CD14-positive monocyte (primary cell): ENCODE measurements at regions not wholly inside any gene's neighbourhood (a gene's known extent, or its start where the extent isn't known, plus 50 kb on each side); places are given as distances from the start of the nearest gene placed in this dataset.

ENCODE experiments used
- DNase-seq, 3 donors: peaks; one replicate each; pipeline ENCODE4 v3.0.0-alpha.2; 2011 to 2022
- H2AFZ ChIP-seq: 2 replicates; pipeline ENCODE4 v1.6.0; 2012; ENCODE audit warnings: mild to moderate bottlenecking, low read depth, low read length, inconsistent platforms; ENCODE audit not compliant: insufficient read depth, poor library complexity, severe bottlenecking
- H3K27ac ChIP-seq, 2 donors: 1 replicate in 1 of 2; 2 replicates in 1 of 2; pipeline ENCODE4 v1.5.1; 2012 to 2013; ENCODE audit warnings: low read length in 2 of 2, control low read depth in 1 of 2, inconsistent platforms in 1 of 2, low read depth in 1 of 2, mild to moderate bottlenecking in 1 of 2
- H3K27me3 ChIP-seq, 2 donors: one replicate each; pipeline versions ENCODE4 v1.6.0 to v1.6.1; 2011 to 2013; ENCODE audit warnings: low read length in 2 of 2; ENCODE audit not compliant: control insufficient read depth in 2 of 2, insufficient read depth in 2 of 2
- H3K36me3 ChIP-seq, 2 donors: replicated peaks in 1 of 2; 1 replicate in 1 of 2; 2 replicates in 1 of 2; pipeline versions ENCODE4 v1.5.1 to v1.6.1; 2012 to 2013; ENCODE audit warnings: low read length in 2 of 2, control low read depth in 1 of 2, inconsistent platforms in 1 of 2, mild to moderate bottlenecking in 1 of 2; ENCODE audit not compliant: insufficient read depth in 2 of 2, control insufficient read depth in 1 of 2
- H3K4me1 ChIP-seq, 2 donors: 1 replicate in 1 of 2; 2 replicates in 1 of 2; pipeline versions ENCODE4 v1.5.1 to v1.6.1; 2012 to 2013; ENCODE audit warnings: low read length in 2 of 2, control low read depth in 1 of 2, inconsistent platforms in 1 of 2, mild to moderate bottlenecking in 1 of 2, moderate library complexity in 1 of 2; ENCODE audit not compliant: insufficient read depth in 2 of 2, control insufficient read depth in 1 of 2
- H3K4me2 ChIP-seq: replicated peaks from 2 replicates; pipeline ENCODE3; 2012; ENCODE audit warnings: low read length, moderate library complexity, mild to moderate bottlenecking; ENCODE audit not compliant: poor library complexity, severe bottlenecking; ENCODE audit errors: extremely low read depth
- H3K4me3 ChIP-seq, 3 experiments: fragments of 200-600 bp in 1 of 3; sonication (generic) in 1 of 3; replicated peaks in 1 of 3; 1 replicate in 2 of 3; 2 replicates in 1 of 3; pipeline ENCODE4 v1.5.1; 2011 to 2013; ENCODE audit warnings: low read length in 3 of 3, mild to moderate bottlenecking in 3 of 3, control low read depth in 2 of 3, low read depth in 2 of 3, inconsistent platforms in 1 of 3, moderate library complexity in 1 of 3
- H3K79me2 ChIP-seq: 2 replicates; pipeline ENCODE4 v1.6.0; 2012; ENCODE audit warnings: mild to moderate bottlenecking, control low read depth, inconsistent platforms, low read length, moderate library complexity; ENCODE audit not compliant: insufficient read depth
- H3K9ac ChIP-seq: 2 replicates; pipeline ENCODE4 v1.6.0; 2017; ENCODE audit warnings: low read length, mild to moderate bottlenecking; ENCODE audit not compliant: insufficient read depth, poor library complexity, severe bottlenecking
- H3K9me3 ChIP-seq, 2 donors: replicated peaks in 1 of 2; 1 replicate in 1 of 2; 2 replicates in 1 of 2; pipeline versions ENCODE4 v1.5.1 to v1.6.1; 2012 to 2013; ENCODE audit warnings: low read length in 2 of 2, control low read depth in 1 of 2; ENCODE audit not compliant: control insufficient read depth in 1 of 2, insufficient read depth in 1 of 2
- H4K20me1 ChIP-seq: 2 replicates; pipeline ENCODE4 v1.6.0; 2012; ENCODE audit warnings: mild to moderate bottlenecking, low read length, control low read depth, moderate library complexity; ENCODE audit not compliant: insufficient read depth
- H3K27ac Mint-ChIP-seq, 7 donors: one replicate each; pipeline ENCODE4 v1.8.0; 2020; ENCODE audit warnings: mild to moderate bottlenecking in 7 of 7, mixed read lengths in 7 of 7, moderate library complexity in 6 of 7, inconsistent platforms in 2 of 7
- H3K27me3 Mint-ChIP-seq, 3 donors: one replicate each; pipeline ENCODE4 v1.8.0; 2021 to 2022; ENCODE audit warnings: low read depth in 3 of 3, mild to moderate bottlenecking in 3 of 3, mixed read lengths in 3 of 3, moderate library complexity in 3 of 3, inconsistent platforms in 1 of 3
- H3K36me3 Mint-ChIP-seq, 2 donors: one replicate each; pipeline ENCODE4 v1.8.0; 2020; ENCODE audit warnings: mixed read lengths in 2 of 2, inconsistent platforms in 1 of 2, mild to moderate bottlenecking in 1 of 2
- H3K4me1 Mint-ChIP-seq: one replicate; pipeline ENCODE4 v1.8.0; 2020; ENCODE audit warnings: mild to moderate bottlenecking, mixed read lengths
- H3K4me3 Mint-ChIP-seq, 2 donors: one replicate each; pipeline ENCODE4 v1.8.0; 2020; ENCODE audit warnings: mild to moderate bottlenecking in 2 of 2, mixed read lengths in 2 of 2, moderate library complexity in 1 of 2
- H3K9me3 Mint-ChIP-seq, 7 donors: one replicate each; pipeline ENCODE4 v1.8.0; 2020 to 2022; ENCODE audit warnings: mixed read lengths in 7 of 7, mild to moderate bottlenecking in 6 of 7, moderate library complexity in 6 of 7, inconsistent platforms in 2 of 7
- WGBS: methylation state at CpG from one replicate; pipeline ENCODE4 v1.1.5; 2013; ENCODE audit warnings: missing lambda C conversion rate; ENCODE audit not compliant: insufficient coverage; 5-methylcytosine and 5-hydroxymethylcytosine counted together
- intact Hi-C, 2 donors: fragments of 100-400 bp; cut with micrococcal nuclease; formaldehyde crosslinking; loops; one replicate each; pipeline versions ENCODE4 v1.15.0 to v1.15.1; 2023
- TF ChIP-seq, protein P1 (sequence below): fragments of 200-600 bp; IDR thresholded peaks from one replicate; pipeline ENCODE4 v1.8.0; 2022; ENCODE audit warnings: antibody characterized with exemption, mild to moderate bottlenecking

DNA sequence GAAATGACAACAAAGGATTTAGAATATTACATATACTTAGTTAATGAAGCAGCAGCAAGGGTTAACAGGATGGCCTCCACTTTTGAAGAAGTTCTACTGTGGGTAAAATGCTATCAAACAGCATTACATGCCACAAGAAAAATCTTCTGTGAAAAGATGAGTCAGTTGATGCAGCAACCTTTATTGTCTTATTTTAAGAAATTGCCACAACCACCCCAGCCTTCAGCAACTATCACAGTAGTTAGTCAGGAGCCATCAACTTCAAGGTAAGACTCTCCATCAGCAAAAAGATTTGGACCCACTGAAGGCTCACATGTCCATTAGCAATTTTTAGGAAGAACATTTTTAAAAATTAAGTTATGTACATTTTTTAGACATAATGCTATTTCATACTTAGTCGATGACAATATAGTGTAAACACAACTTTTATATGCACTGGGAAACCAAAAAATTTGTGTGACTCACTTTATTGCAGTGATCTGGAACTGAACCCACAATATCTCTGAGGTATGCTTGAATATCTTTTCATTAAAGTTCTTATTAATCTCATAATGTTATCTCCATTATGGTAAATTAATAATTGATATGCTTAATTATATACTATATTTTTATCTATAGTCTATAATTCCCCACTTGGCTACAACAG, 81.2 kb downstream of the SPCS3 start:
- H3K4me2 ChIP-seq, result no peak overlapping the region
- intact Hi-C loops, result no loop called here
- no CpG with 5 or more reads among the region's 1 CpG for WGBS

DNA sequence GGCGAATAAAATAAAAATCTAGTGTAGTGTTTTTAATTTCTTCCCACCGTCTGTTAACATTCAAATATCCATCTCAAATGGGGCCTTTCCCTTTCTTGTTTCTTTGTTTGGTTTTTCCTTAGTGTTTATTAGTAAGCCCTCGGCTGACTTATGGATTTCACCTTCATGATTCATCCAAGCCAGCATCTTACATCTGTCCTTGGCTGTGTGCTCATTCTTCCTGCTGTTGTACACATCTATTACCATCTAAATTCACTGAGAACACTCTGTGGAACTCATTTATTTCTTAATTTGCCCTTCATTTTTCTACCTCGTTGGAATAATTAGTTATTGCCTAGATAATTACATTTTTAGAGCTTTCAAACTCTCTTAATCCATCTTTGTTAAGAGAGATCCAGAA, 84.9 kb downstream of the SPCS3 start:
- Mint-ChIP-seq H3K27ac (no peak overlapping the region), H3K4me1 (no peaks in the 10 kb centered on the region), H3K4me3 (no peak overlapping the region), H3K27me3 (no peaks in the 10 kb centered on the region), H3K9me3 (peaks cover 0 to 2% (median 0%) of the 10 kb centered on the region in 7 donors), H3K36me3 (no peaks in the 10 kb centered on the region)
- Histone ChIP-seq H3K4me1 (no peaks in the 10 kb centered on the region), H3K79me2 (no peaks in the 10 kb centered on the region), H3K9ac (no peak overlapping the region), H3K27ac (no peak overlapping the region), H4K20me1 (no peaks in the 10 kb centered on the region), H3K9me3 (no peaks in the 10 kb centered on the region), H3K36me3 (no peaks in the 10 kb centered on the region), H3K4me3 (no peak overlapping the region), H3K27me3 (no peaks in the 10 kb centered on the region), H3K4me2 (no peak overlapping the region), H2AFZ (no peak overlapping the region)
- WGBS, result no CpG with 5 or more reads among the region's 4 CpGs
- intact Hi-C loops, result no loop called here
- TF ChIP-seq, protein P1, sequence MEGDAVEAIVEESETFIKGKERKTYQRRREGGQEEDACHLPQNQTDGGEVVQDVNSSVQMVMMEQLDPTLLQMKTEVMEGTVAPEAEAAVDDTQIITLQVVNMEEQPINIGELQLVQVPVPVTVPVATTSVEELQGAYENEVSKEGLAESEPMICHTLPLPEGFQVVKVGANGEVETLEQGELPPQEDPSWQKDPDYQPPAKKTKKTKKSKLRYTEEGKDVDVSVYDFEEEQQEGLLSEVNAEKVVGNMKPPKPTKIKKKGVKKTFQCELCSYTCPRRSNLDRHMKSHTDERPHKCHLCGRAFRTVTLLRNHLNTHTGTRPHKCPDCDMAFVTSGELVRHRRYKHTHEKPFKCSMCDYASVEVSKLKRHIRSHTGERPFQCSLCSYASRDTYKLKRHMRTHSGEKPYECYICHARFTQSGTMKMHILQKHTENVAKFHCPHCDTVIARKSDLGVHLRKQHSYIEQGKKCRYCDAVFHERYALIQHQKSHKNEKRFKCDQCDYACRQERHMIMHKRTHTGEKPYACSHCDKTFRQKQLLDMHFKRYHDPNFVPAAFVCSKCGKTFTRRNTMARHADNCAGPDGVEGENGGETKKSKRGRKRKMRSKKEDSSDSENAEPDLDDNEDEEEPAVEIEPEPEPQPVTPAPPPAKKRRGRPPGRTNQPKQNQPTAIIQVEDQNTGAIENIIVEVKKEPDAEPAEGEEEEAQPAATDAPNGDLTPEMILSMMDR, result no peak
- DNase-seq, result no peak

More for the DNA sequence above, 81.2 kb downstream of the SPCS3 start:
- H3K4me3 ChIP-seq, result no peak overlapping the region
- H3K79me2 ChIP-seq, result no peaks in the 10 kb centered on the region
- H3K4me1 ChIP-seq, result no peaks in the 10 kb centered on the region
- no peak overlapping the region for H3K27ac Mint-ChIP-seq
- TF ChIP-seq, protein P1, result no peak
- no peak overlapping the region for H3K9ac ChIP-seq
- no peak overlapping the region for H3K27ac ChIP-seq
- H3K27me3 Mint-ChIP-seq, result no peaks in the 10 kb centered on the region
- H3K4me1 Mint-ChIP-seq, result no peaks in the 10 kb centered on the region
- H3K9me3 ChIP-seq, result no peaks in the 10 kb centered on the region
- no peak overlapping the region for H2AFZ ChIP-seq
- H3K4me3 Mint-ChIP-seq, result no peak overlapping the region
- H3K27me3 ChIP-seq, result no peaks in the 10 kb centered on the region
- H3K36me3 ChIP-seq, result no peaks in the 10 kb centered on the region
- no peak for DNase-seq
- H3K36me3 Mint-ChIP-seq, result no peaks in the 10 kb centered on the region
- no peaks in the 10 kb centered on the region for H4K20me1 ChIP-seq
- H3K9me3 Mint-ChIP-seq, result peaks cover 0 to 10% (median 2%) of the 10 kb centered on the region in 7 donors
